ENCODE measurements at regions not wholly inside any gene's neighbourhood (a gene's known extent, or its start where the extent isn't known, plus 50 kb on each side); places are given as distances from the start of the nearest gene placed in this dataset.

DNA sequence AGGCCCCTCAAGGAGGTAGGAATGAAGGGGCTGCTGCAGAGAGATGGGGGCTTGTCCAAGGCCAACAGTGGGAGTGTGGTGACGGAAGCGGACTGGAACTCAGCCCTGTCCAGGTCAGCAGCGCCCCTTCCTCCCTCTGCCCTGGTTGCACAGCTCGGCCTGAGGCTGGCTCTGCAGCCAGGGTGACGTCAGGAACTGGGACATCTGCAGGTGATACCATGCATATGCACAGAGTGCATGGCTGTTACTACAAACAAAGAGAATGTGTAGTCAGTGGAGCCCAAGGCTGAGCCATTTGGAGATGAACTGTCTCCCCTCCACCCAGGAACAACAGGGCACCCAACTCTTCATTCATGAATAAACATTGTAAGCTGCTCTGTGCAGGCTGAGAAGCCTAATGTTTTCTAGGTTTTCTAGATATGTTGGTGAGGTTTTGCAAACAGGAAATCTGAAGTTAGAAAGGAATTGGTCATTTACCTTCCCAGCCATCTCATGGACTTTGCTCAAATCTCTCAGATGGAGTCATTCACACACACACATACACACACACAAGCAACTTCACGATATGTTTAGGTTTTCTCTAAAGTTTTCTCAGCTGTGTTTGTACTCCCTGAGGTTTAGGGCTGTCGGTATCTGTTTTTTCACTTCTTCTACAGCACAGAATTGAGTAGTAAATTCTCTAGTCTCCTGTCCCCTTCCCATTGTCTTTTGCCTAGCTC, 117.2 kb downstream of the TLE3 start:
- DNase-seq (no peak), ATAC-seq (no peak)
- intact Hi-C loops (cut with micrococcal nuclease): no loop called here

DNA sequence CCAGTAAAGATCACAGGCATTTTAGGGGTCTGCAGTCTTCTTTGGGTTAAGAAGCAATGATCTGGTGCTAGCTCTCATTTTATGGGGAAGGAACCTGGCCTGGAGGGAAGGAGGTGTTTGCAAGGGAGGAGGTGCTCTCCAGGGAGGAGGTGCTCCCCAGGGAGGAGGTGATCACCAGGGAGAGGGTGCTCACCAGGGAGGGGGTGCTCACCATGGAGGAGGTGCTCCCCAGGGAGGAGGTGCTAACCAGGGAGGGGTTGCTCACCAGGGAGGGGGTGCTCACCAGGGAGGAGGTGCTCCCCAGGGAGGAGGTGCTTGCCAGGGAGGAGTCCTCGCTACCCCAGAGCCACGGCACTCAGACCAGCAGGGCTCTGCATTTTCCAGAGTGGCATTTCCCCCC, 115.7 kb downstream of the TLE3 start:
- DNase-seq (no peak), ATAC-seq (no peak)
- intact Hi-C loops (cut with micrococcal nuclease): no loop called here

DNA sequence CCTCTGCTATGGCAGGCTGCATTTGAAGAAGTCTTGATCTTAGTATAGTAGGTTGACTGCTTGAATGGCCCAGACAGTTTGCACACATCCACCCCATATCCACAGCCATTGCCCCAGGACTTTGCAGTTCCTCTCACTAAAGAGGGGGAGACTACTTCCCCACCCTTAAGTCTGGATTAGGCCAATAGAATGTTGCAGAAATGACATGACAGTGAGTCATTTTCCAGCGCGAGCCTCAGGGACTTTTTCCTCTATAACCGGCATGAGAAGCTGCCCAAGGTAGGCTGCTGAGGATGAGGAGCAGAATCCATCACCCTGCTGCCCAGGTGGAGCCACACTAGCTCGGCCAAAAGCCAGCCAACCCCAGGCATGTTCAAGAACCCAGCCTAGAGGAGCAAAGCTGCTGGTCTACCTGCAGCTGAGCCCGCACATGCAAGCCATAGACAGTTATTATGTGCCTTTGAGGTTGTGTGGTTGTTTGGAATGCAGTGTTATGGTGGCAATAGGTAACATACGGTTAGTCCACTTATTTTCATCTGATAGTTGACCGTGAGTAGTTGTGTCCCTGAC, 113.9 kb downstream of the TLE3 start:
- intact Hi-C loops (cut with micrococcal nuclease): no loop called here
- DNase-seq (no peak), ATAC-seq (no peak)

- ATAC-seq (no peak), DNase-seq (no peak)
- intact Hi-C loops (cut with micrococcal nuclease): no loop called here
These were observed 109.9 kb downstream of the TLE3 start for GRCh38 chr15:69987492-69988489.

GRCh38 chr15:69988541-69989225, 109.0 kb downstream of the TLE3 start:
- ATAC-seq (no peak), DNase-seq (no peak)
- intact Hi-C loops (cut with micrococcal nuclease): no loop called here

DNA sequence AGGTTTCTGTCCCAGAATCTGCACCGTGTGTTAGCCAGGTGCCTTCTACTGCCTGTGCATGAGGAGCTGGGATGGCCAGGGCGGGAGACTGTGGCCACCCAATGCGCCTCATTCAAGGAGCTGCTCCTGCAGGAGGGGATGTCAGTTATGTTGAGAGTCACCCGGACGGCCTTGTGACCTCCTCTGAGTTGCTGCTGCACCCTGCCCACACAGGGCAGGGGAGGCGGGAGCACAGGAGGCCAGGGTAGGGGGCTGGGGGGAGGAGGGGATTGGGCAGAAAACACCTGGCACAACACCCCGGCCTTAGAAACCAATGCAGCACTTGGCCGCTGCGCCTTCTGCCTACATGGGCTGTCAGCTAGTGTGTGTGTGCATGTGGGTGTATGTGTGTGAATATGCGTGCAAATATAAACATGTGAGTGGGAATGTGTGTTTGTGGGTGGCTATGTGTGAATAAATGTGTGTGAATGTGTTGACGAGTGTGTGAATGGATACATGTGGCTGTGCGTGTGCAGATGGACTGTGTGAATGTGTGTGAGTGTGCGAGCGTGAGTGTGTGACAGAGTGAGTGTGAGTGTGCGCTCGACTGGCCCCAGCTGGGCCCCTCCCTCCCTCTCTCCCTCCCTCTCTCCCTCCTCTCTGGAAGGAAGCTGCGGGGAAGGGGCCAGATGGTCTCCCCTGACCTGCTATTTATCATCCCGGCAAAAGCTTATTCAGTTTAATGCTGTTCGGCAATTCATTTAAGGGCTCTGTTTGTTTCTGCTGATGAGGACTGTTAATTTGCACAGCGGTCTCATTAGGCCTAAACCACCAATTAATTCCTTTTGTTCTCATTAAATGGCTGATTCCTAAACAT, 106.9 kb downstream of the TLE3 start:
- intact Hi-C loops (cut with micrococcal nuclease): no loop called here
- no peak for ATAC-seq
- DNase-seq: no peak

DNA sequence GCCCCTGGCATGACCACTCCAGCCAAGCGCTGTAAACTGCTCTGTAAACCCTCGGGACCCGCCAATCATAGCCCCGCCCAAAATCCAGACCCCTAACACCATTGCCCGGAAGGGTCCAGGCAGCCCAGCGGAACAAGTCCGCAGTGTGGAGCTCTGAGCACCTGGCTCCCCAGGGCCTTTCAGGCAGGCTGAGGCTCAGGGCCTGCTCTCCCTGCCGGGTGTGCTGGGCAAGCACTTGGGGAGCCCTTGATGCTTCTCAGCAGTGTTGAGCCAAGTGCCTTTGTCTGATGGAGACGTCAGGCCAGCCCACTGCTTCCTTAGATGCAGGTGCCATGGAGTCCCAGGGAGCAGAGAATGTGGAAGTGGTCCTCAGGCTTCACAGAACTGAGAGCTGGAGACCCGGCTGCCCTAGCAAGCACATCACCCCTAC, 106.2 kb downstream of the TLE3 start:
- no peak for ATAC-seq
- intact Hi-C loops (cut with micrococcal nuclease): no loop called here
- no peak for DNase-seq

GRCh38 chr15:69992348-69992747, 105.4 kb downstream of the TLE3 start:
- ATAC-seq (no peak), DNase-seq (no peak)
- intact Hi-C loops (cut with micrococcal nuclease): no loop called here

- no peak for ATAC-seq
- DNase-seq: no peak
- intact Hi-C loops (cut with micrococcal nuclease): no loop called here
These were observed 103.1 kb downstream of the TLE3 start for GRCh38 chr15:69994429-69995205.

DNA sequence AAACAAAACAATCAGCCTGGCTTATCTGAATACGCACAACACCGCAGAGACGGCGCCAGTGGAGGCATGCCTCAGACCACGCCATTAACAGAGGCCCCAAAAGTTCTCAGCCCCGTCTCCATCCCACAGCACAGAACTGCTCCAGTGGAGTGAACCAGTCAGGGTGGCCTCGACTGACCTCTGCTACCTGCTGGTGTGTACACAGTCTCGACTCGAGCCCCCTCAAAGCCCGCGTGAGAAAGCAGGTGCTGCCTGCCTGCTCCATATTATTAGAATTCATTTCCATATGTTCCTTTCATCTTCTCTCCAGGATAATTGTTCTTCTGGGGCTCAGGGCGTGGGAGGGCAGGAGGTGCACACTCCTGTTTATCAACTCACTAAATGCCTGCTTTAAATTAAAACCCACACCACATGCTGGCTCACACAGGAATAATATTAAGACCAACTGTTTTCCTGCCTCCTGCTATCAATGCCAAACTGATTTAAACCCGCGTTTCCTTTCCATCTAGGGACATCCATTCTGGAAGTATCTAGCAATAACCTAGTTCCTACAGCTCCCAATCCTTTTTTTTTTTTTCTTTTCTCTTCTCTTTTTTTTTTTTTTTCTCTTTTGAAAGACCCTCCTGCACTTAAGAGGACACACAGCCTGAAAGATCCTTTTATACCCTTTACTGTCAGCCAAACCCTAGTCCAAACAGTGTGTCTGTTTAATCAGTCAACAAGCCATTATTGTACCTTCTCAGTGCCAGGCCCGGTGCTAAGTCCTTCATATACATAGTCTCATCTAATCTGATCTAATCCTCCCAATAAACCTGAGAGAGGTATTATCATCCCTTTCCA, 101.2 kb downstream of the TLE3 start:
- intact Hi-C loops (cut with micrococcal nuclease): no loop called here
- DNase-seq (no peak), ATAC-seq (no peak)

DNA sequence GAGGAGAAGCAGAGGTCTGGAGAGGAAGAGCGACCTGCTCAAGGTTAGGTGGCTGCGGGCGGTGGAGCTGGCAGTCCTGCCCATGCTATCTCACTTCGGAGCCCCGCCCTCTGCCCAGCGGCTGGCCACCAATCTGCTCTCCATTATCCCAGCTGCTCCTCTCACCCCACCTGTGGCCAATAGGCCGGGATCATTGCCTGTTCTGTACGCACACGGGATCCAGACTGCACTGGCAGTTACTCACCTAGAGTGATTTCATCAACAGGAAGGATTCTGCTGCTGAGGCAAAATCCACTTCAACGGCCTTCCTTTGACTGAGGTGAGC, 100.6 kb downstream of the TLE3 start:
- no peak for ATAC-seq
- intact Hi-C loops (cut with micrococcal nuclease): no loop called here
- no peak for DNase-seq

Measured in left ventricle myocardium superior (tissue), 1 donor.